Bone marrow (tissue), 2 donors: ENCODE measurements at regions not wholly inside any gene's neighbourhood (a gene's known extent, or its start where the extent isn't known, plus 50 kb on each side); places are given as distances from the start of the nearest gene placed in this dataset.

Source experiments
- DNase-seq, 2 donors: peaks; one replicate each; lab custom pipeline; 2025; lab: John Stamatoyannopoulos, UW

- DNase-seq, result no peak
Measured at GRCh38 chr4:24164054-24164693, 274.3 kb upstream of the PPARGC1A start.

- DNase-seq, result no peak
Measured at GRCh38 chr4:24163314-24163713, 273.5 kb upstream of the PPARGC1A start.

GRCh38 chr4:24160358-24160757, 270.5 kb upstream of the PPARGC1A start:
- no peak for DNase-seq

GRCh38 chr4:24158031-24158430, 268.2 kb upstream of the PPARGC1A start:
- DNase-seq, result no peak

GRCh38 chr4:24150034-24150433, 260.2 kb upstream of the PPARGC1A start:
- DNase-seq, result no peak

- DNase-seq, result no peak
Measured at GRCh38 chr4:24146127-24146526, 256.3 kb upstream of the PPARGC1A start.

GRCh38 chr4:24145591-24145990, 255.7 kb upstream of the PPARGC1A start:
- DNase-seq, result no peak

GRCh38 chr4:24144381-24144780, 254.5 kb upstream of the PPARGC1A start:
- DNase-seq, result no peak

- DNase-seq, result no peak
Measured at GRCh38 chr4:24143741-24144140, 253.9 kb upstream of the PPARGC1A start.

- no peak for DNase-seq
Measured at GRCh38 chr4:24141836-24142235, 252.0 kb upstream of the PPARGC1A start.

GRCh38 chr4:24140892-24141291, 251.0 kb upstream of the PPARGC1A start:
- no peak for DNase-seq

GRCh38 chr4:24137671-24138601, 248.1 kb upstream of the PPARGC1A start:
- DNase-seq, result no peak

GRCh38 chr4:24131954-24132673, 242.3 kb upstream of the PPARGC1A start:
- DNase-seq, result no peak

- DNase-seq, result no peak
Measured at GRCh38 chr4:24130637-24131036, 240.8 kb upstream of the PPARGC1A start.

GRCh38 chr4:24126776-24127175, 236.9 kb upstream of the PPARGC1A start:
- DNase-seq, result no peak

GRCh38 chr4:24121395-24122175, 231.7 kb upstream of the PPARGC1A start:
- DNase-seq, result no peak

GRCh38 chr4:24117975-24118374, 228.1 kb upstream of the PPARGC1A start:
- DNase-seq, result no peak

GRCh38 chr4:24116107-24116506, 226.3 kb upstream of the PPARGC1A start:
- DNase-seq, result no peak

- DNase-seq, result no peak
Measured at GRCh38 chr4:24114919-24115500, 225.2 kb upstream of the PPARGC1A start.

GRCh38 chr4:24114444-24114843, 224.6 kb upstream of the PPARGC1A start:
- no peak for DNase-seq

- no peak for DNase-seq
Measured at GRCh38 chr4:24112466-24112865, 222.6 kb upstream of the PPARGC1A start.

GRCh38 chr4:24108567-24108966, 218.7 kb upstream of the PPARGC1A start:
- DNase-seq, result no peak
